BJ (cell line): ENCODE measurements at regions not wholly inside any gene's neighbourhood (a gene's known extent, or its start where the extent isn't known, plus 50 kb on each side); places are given as distances from the start of the nearest gene placed in this dataset.

ENCODE experiments used
- CTCF ChIA-PET: fragments of 350-600 bp; formaldehyde crosslinking; extraction: SDS; loops from one replicate; lab custom pipeline; 2021; ENCODE audit warnings: antibody characterized with exemption, inconsistent platforms; lab: Yijun Ruan, JAX
- POLR2A ChIA-PET: fragments of 300-600 bp; sonication (Branson Sonifier 250); formaldehyde crosslinking; extraction: SDS; loops from one replicate; lab custom pipeline; 2021; ENCODE audit warnings: antibody characterized with exemption; lab: Charles Lee
- DNase-seq: peaks from one replicate; pipeline ENCODE4 v3.0.0-alpha.2; 2011; ENCODE audit warnings: low read depth
- H3K27me3 ChIP-seq: 2 replicates; pipeline ENCODE4 v1.6.0; 2011; ENCODE audit warnings: low read length; ENCODE audit not compliant: control insufficient read depth, insufficient read depth
- H3K36me3 ChIP-seq: 2 replicates; pipeline ENCODE4 v1.5.1; 2011; ENCODE audit warnings: low read length; ENCODE audit not compliant: control insufficient read depth, insufficient read depth
- H3K4me3 ChIP-seq: 2 replicates; pipeline ENCODE4 v1.5.1; 2011; ENCODE audit warnings: low read depth, mild to moderate bottlenecking, control low read depth, low read length
- TF ChIP-seq, protein P1 (sequence below): IDR thresholded peaks from 2 replicates; pipeline ENCODE4 v1.5.1; 2011; ENCODE audit warnings: low read depth, mild to moderate bottlenecking, control low read depth, inconsistent platforms, low read length, moderate library complexity; ENCODE audit not compliant: insufficient read depth

DNA sequence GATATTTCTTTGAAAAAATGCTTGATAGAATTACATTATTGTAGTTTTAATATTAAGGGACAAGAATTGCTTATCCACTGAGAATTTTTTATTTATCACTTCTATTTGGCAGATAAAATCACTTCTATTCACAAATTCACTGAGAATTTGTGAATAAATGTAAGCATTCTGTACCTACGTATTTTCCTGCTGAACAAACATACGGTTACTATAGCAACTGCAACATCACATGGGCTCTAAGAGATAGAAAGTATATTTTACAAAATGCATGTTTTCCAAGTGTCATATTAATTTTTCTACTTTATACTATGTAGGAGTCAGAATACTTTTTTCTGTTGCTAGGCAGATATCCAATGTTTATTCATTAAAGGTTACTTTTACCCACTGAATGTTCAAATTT is 166.2 kb downstream of the ZIC1 start:
- Histone ChIP-seq H3K4me3 (no peak overlapping the region), H3K36me3 (no peaks in the 10 kb centered on the region), H3K27me3 (no peaks in the 10 kb centered on the region)
- DNase-seq: no peak
- ChIA-PET POLR2A (no interaction called here), CTCF (no interaction called here)
- TF ChIP-seq, protein P1, sequence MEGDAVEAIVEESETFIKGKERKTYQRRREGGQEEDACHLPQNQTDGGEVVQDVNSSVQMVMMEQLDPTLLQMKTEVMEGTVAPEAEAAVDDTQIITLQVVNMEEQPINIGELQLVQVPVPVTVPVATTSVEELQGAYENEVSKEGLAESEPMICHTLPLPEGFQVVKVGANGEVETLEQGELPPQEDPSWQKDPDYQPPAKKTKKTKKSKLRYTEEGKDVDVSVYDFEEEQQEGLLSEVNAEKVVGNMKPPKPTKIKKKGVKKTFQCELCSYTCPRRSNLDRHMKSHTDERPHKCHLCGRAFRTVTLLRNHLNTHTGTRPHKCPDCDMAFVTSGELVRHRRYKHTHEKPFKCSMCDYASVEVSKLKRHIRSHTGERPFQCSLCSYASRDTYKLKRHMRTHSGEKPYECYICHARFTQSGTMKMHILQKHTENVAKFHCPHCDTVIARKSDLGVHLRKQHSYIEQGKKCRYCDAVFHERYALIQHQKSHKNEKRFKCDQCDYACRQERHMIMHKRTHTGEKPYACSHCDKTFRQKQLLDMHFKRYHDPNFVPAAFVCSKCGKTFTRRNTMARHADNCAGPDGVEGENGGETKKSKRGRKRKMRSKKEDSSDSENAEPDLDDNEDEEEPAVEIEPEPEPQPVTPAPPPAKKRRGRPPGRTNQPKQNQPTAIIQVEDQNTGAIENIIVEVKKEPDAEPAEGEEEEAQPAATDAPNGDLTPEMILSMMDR: no peak

DNA sequence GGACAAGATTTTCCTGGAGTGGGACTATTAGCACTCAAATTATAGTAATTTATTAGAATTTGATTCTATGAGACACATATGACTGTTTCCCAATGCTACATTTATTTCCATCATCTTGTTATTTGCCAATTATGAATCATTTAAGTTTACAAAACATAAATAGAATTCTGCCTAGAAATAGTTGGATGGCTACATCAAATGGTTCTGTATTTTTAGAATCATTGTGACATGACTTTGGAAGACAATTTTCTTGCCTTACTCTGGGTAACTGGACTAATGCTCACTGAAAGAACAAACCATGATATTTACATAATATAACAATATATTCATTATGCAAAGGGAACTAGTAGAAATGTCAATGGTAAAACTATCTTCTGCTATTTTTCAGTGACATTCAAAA is 173.5 kb downstream of the ZIC1 start:
- CTCF ChIA-PET: no interaction called here

DNA sequence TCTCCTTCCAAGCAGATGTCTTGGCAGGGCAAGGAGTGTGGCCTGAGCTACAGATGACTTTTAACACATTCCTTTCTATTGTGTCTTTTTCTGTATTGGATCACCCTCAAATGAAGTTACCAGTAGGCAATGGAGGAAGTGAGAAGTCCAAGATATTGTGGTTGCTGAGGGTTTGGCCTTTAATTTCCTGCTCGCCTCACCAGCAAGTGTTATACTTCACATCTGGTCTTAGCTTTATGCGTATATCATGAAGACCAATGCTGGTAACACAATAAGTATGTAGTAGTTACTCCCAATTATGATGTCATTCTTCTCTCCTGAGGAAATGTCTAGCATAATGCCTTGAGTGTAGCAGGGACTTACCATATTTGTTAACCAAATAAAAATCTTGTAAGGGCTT is 179.9 kb downstream of the ZIC1 start:
- no peaks in the 10 kb centered on the region for H3K36me3 ChIP-seq
- H3K4me3 ChIP-seq: no peak overlapping the region
- DNase-seq: no peak
- H3K27me3 ChIP-seq: no peaks in the 10 kb centered on the region
- ChIA-PET POLR2A (no interaction called here), CTCF (no interaction called here)
- TF ChIP-seq, protein P1: no peak

More for the DNA sequence above, 173.5 kb downstream of the ZIC1 start:
- no peak for DNase-seq
- no peak overlapping the region for H3K4me3 ChIP-seq
- POLR2A ChIA-PET: no interaction called here
- H3K27me3 ChIP-seq: no peaks in the 10 kb centered on the region
- TF ChIP-seq, protein P1: no peak
- H3K36me3 ChIP-seq: no peaks in the 10 kb centered on the region

DNA sequence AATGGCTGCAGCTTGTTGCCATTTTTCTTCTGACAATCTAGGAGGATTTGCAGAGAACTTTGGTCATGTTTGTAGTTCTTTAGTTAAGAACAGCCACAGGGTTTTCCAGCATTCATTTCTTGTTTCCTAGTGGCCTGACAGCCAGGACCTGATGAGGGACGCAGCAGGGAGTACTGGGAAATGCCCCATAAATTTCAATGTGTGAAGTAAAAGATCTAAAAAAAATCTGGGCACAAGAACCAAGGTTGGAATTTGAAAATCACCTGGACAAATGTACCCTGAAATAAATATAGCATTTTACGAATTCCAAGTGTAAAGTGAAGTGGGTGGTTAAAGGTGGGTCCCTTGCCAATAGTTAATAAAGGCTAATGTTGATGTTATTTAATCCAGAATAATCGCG is 195.0 kb downstream of the ZIC1 start:
- TF ChIP-seq, protein P1: no peak
- DNase-seq: no peak
- ChIA-PET CTCF (interaction anchor here (0.7 kb wide), 1 partner anchor 15 kb away, joined by 3 read pairs; no protein-coding TSS in a partner anchor), POLR2A (no interaction called here)
- Histone ChIP-seq H3K36me3 (no peaks in the 10 kb centered on the region), H3K27me3 (no peaks in the 10 kb centered on the region), H3K4me3 (no peak overlapping the region)

DNA sequence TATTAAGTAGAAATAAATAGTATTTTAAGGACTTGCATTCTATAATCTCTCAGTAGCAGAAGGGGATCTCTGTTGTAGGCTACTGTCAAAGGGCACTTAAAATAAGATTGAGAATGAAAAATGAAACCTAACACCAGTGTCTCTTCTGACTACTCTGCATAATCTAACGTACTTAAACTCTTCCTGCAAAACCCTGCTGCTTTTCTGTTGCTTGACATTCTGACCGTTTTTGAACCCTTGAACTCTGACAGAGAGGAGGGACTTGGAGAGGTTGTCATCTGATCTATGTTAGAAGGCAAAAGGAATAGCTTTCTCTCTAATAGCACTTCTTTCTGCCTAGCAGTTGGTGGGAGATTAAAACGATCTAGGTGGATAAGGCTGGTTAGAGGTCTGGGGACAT is 204.6 kb downstream of the ZIC1 start:
- H3K4me3 ChIP-seq: no peak overlapping the region
- no peaks in the 10 kb centered on the region for H3K27me3 ChIP-seq
- CTCF ChIA-PET: no interaction called here
- DNase-seq: no peak
- H3K36me3 ChIP-seq: no peaks in the 10 kb centered on the region
- TF ChIP-seq, protein P1: no peak
- POLR2A ChIA-PET: no interaction called here
